Osteoblast (primary cell): ENCODE measurements at regions not wholly inside any gene's neighbourhood (a gene's known extent, or its start where the extent isn't known, plus 50 kb on each side); places are given as distances from the start of the nearest gene placed in this dataset.

Experiments
- DNase-seq: peaks from one replicate; pipeline ENCODE4 v3.0.0; 2011; ENCODE audit warnings: low spot score, mixed read lengths; ENCODE audit not compliant: insufficient read length; ENCODE audit errors: missing footprints
- H2AFZ ChIP-seq: 2 replicates; pipeline ENCODE4 v1.6.0; 2011; ENCODE audit warnings: mild to moderate bottlenecking, low read length
- H3K27ac ChIP-seq: 2 replicates; pipeline ENCODE4 v1.5.1; 2011; ENCODE audit warnings: mild to moderate bottlenecking, low read depth, low read length, moderate library complexity
- H3K27me3 ChIP-seq: 2 replicates; pipeline ENCODE4 v1.6.0; 2012; ENCODE audit warnings: mild to moderate bottlenecking, control low read depth, inconsistent platforms, low read length, moderate library complexity; ENCODE audit not compliant: insufficient read depth
- H3K36me3 ChIP-seq: 2 replicates; pipeline ENCODE4 v1.5.1; 2011; ENCODE audit warnings: mild to moderate bottlenecking, low read length, control low read depth, moderate library complexity; ENCODE audit not compliant: insufficient read depth
- H3K4me1 ChIP-seq: 2 replicates; pipeline ENCODE4 v1.5.1; 2011; ENCODE audit warnings: mild to moderate bottlenecking, low read length, control low read depth, moderate library complexity; ENCODE audit not compliant: insufficient read depth
- H3K4me2 ChIP-seq: 2 replicates; pipeline ENCODE4 v1.6.0; 2011; ENCODE audit warnings: mild to moderate bottlenecking, low read length; ENCODE audit not compliant: insufficient read depth
- H3K4me3 ChIP-seq: fragments of 200-600 bp; sonication (generic); 3 replicates; pipeline ENCODE4 v1.5.1; 2012; ENCODE audit warnings: mild to moderate bottlenecking, low read length, inconsistent platforms; ENCODE audit not compliant: insufficient read depth
- H3K79me2 ChIP-seq: 2 replicates; pipeline ENCODE4 v1.6.0; 2012; ENCODE audit warnings: mild to moderate bottlenecking, low read length, control low read depth, inconsistent platforms; ENCODE audit not compliant: insufficient read depth
- H3K9me3 ChIP-seq: 2 replicates; pipeline ENCODE4 v1.5.1; 2011; ENCODE audit warnings: low read depth, low read length, control low read depth
- H4K20me1 ChIP-seq: 2 replicates; pipeline ENCODE4 v1.6.0; 2012; ENCODE audit warnings: mild to moderate bottlenecking, low read length, control low read depth; ENCODE audit not compliant: insufficient read depth
- TF ChIP-seq, protein P1 (sequence below): IDR thresholded peaks from 2 replicates; pipeline ENCODE4 v1.5.1; 2011; ENCODE audit warnings: mild to moderate bottlenecking, low read depth, low read length, moderate library complexity; ENCODE audit errors: extremely low read depth

DNA sequence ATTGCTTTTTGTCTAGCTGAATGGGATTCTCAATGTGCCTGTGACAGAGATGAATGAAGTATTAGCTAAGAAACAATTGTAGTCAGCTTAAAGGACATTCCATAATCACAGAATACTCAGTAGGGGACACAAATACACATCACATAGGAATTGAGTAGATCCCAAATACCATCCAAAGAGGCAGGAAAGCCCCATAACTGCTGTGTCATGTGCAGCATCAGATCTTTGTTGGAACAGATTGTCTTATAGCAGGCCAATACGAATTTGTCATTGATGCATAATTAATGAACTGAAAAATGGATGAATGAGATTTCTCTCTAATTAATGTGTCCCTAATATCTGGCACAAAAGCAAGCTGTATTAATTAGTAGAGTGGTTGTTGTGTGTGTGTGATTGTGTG is 82.3 kb upstream of the S1PR1 start:
- H3K9me3 ChIP-seq: no peaks in the 10 kb centered on the region
- no peak overlapping the region for H3K4me2 ChIP-seq
- no peak overlapping the region for H3K4me3 ChIP-seq
- H4K20me1 ChIP-seq: no peaks in the 10 kb centered on the region
- H3K79me2 ChIP-seq: no peaks in the 10 kb centered on the region
- H3K27ac ChIP-seq: no peak overlapping the region
- DNase-seq: no peak
- H3K27me3 ChIP-seq: no peaks in the 10 kb centered on the region
- H2AFZ ChIP-seq: no peak overlapping the region
- TF ChIP-seq, protein P1, sequence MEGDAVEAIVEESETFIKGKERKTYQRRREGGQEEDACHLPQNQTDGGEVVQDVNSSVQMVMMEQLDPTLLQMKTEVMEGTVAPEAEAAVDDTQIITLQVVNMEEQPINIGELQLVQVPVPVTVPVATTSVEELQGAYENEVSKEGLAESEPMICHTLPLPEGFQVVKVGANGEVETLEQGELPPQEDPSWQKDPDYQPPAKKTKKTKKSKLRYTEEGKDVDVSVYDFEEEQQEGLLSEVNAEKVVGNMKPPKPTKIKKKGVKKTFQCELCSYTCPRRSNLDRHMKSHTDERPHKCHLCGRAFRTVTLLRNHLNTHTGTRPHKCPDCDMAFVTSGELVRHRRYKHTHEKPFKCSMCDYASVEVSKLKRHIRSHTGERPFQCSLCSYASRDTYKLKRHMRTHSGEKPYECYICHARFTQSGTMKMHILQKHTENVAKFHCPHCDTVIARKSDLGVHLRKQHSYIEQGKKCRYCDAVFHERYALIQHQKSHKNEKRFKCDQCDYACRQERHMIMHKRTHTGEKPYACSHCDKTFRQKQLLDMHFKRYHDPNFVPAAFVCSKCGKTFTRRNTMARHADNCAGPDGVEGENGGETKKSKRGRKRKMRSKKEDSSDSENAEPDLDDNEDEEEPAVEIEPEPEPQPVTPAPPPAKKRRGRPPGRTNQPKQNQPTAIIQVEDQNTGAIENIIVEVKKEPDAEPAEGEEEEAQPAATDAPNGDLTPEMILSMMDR: no peak
- peaks cover 5% of the 10 kb centered on the region for H3K4me1 ChIP-seq
- H3K36me3 ChIP-seq: no peaks in the 10 kb centered on the region

DNA sequence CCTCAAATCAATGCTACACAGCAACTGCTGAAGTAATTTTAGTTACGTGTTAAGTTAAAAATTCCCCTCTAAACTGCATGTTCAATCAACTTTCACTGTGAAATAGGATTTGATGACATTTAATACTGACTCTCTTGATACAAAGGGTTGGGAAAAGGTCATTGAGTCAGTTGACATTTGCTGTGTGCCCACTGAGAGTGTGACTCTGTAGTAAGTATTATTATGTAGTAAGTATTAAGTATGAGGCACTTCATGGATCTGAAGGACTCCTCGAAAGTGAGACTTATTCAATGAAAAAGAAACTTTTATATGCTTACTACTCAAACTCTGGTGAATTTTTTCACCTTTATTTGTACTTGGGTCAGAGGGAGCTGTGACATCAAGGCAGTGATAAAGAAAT is 83.1 kb upstream of the S1PR1 start:
- H3K27me3 ChIP-seq: no peaks in the 10 kb centered on the region
- no peak for DNase-seq
- no peaks in the 10 kb centered on the region for H3K9me3 ChIP-seq
- H3K27ac ChIP-seq: no peak overlapping the region
- TF ChIP-seq, protein P1: no peak
- no peaks in the 10 kb centered on the region for H4K20me1 ChIP-seq
- peaks cover 5% of the 10 kb centered on the region for H3K4me1 ChIP-seq
- no peak overlapping the region for H3K4me2 ChIP-seq
- no peaks in the 10 kb centered on the region for H3K36me3 ChIP-seq
- no peak overlapping the region for H3K4me3 ChIP-seq
- H2AFZ ChIP-seq: no peak overlapping the region
- H3K79me2 ChIP-seq: no peaks in the 10 kb centered on the region

DNA sequence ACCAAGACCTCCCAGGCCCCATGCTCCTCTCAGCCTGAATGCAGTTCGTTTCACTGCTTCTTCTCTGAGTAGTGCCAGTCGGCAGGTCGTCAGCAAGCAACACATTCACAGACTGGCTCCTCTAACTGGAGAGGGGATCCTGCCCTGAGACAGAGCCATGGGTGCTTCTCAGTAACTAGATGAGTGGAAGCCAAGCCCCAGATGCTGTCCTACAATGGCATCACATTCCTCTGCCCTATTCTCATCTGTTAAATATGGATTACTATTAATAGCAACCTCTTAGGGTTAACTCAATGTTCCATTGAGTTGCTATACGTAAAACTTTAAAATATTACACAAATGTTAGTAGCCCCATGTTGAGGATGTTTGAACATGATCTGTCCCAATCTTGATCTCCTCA is 84.2 kb upstream of the S1PR1 start:
- no peaks in the 10 kb centered on the region for H3K9me3 ChIP-seq
- no peaks in the 10 kb centered on the region for H3K79me2 ChIP-seq
- H3K36me3 ChIP-seq: no peaks in the 10 kb centered on the region
- peaks cover 5% of the 10 kb centered on the region for H3K4me1 ChIP-seq
- TF ChIP-seq, protein P1: no peak
- no peak for DNase-seq
- H3K4me2 ChIP-seq: no peak overlapping the region
- no peak overlapping the region for H2AFZ ChIP-seq
- no peak overlapping the region for H3K27ac ChIP-seq
- no peaks in the 10 kb centered on the region for H3K27me3 ChIP-seq
- no peak overlapping the region for H3K4me3 ChIP-seq
- H4K20me1 ChIP-seq: no peaks in the 10 kb centered on the region

DNA sequence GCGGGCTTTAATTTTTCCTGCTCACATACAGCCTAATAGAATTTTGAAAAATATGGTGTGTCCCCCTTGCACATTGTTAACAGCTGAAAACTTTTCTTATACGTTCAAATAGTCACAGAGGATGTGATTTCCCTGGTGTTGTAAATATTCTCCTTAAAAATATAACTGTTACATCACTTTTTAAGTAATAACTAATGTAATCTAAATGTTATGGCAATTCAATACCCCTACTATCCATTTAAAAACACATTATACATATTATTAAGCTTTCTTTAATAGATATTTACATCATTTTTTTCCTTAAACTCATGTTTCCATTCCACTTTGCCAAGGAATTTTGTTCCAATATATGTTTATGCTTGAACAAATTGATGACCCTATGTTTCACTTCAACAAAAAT is 85.5 kb upstream of the S1PR1 start:
- no peak for DNase-seq
- peaks cover 5% of the 10 kb centered on the region for H3K4me1 ChIP-seq
- no peak overlapping the region for H2AFZ ChIP-seq
- H3K4me2 ChIP-seq: no peak overlapping the region
- H3K9me3 ChIP-seq: no peaks in the 10 kb centered on the region
- no peak overlapping the region for H3K4me3 ChIP-seq
- TF ChIP-seq, protein P1: no peak
- H3K36me3 ChIP-seq: no peaks in the 10 kb centered on the region
- H4K20me1 ChIP-seq: no peaks in the 10 kb centered on the region
- no peaks in the 10 kb centered on the region for H3K27me3 ChIP-seq
- H3K27ac ChIP-seq: no peak overlapping the region
- no peaks in the 10 kb centered on the region for H3K79me2 ChIP-seq
